ENCODE measurements at regions not wholly inside any gene's neighbourhood (a gene's known extent, or its start where the extent isn't known, plus 50 kb on each side); places are given as distances from the start of the nearest gene placed in this dataset.

DNA sequence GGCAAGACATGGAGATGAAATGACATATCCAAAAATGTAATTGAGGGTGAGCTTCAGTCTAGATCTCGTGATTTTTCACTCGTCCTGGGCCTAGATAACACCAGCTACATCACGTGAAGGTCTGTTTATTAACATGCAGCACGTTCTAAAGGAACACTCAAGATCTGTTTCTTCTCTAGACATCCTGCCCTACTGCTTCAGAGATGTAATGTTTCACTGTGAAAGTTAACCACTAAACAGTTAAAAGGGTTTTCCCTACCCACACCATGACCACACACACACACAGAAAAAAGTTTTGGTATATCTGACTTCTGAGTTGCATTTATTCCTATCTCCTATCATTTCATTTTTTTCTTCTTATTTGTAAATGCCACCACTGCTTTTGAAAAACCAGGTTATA, 52.3 kb upstream of the SMIM31 start:
- Histone ChIP-seq H3K4me1 (ENCODE audit: control insufficient read depth, insufficient read depth, low read length) (no peaks in the 10 kb centered on the region), H3K9me3 (ENCODE audit: control insufficient read depth, low read length) (no peaks in the 10 kb centered on the region), H3K27me3 (ENCODE audit: control insufficient read depth, insufficient read depth) (no peaks in the 10 kb centered on the region), H3K27ac (ENCODE audit: low read length) (no peak overlapping the region), H3K4me3 (ENCODE audit: low read length) (no peak overlapping the region)
- WGBS = 52% methylated on average over 4 of the region's 4 CpGs
- DNase-seq (no peak), ATAC-seq (no peak)
- intact Hi-C loops (cut with DNase I) = no loop called here
